HepG2 (cell line): ENCODE measurements at regions not wholly inside any gene's neighbourhood (a gene's known extent, or its start where the extent isn't known, plus 50 kb on each side); places are given as distances from the start of the nearest gene placed in this dataset.

Experiments
- ATAC-seq: fragments of 200-7000 bp; cut with Tn5 transposase; 3 replicates; pipeline ENCODE4 v1.9.1; 2020; ENCODE audit warnings: mild to moderate bottlenecking, moderate library complexity
- BruUV-seq: library from RNA; stranded (reverse); fragments of 400-500 nt; replicated peaks from 2 replicates; lab custom pipeline; 2021; lab: Mats Ljungman, UMichigan
- CTCF ChIA-PET: fragments of 300-600 bp; formaldehyde crosslinking; extraction: SDS; loops from one replicate; lab custom pipeline; 2021; ENCODE audit warnings: low total read pairs, inconsistent platforms, low intra/inter-chr PET ratio; lab: Yijun Ruan, JAX
- POLR2A ChIA-PET: fragments of 350-600 bp; sonication (Branson Sonifier 250); formaldehyde crosslinking; loops from one replicate; lab custom pipeline; 2020; ENCODE audit warnings: antibody characterized with exemption, inconsistent platforms; lab: Yijun Ruan, JAX
- DNase-seq: peaks from one replicate; pipeline ENCODE4 v3.0.0-alpha.2; 2015; ENCODE audit warnings: low spot score
- FAIRE-seq: peaks from 3 replicates; lab custom pipeline; 2011; peaks lifted over from hg19 to GRCh38; lab: Jason Lieb, UNC
- H2AFZ ChIP-seq: one replicate; pipeline ENCODE4 v1.6.1; 2011; ENCODE audit warnings: low read length, inconsistent platforms
- H3K27ac ChIP-seq: fragments of 300-600 bp; 3 replicates; pipeline ENCODE4 v1.8.0; 2011; ENCODE audit warnings: mixed run types, mild to moderate bottlenecking, mixed read lengths, low read length, inconsistent platforms; ENCODE audit not compliant: insufficient read depth; ENCODE audit errors: extremely low read length
- H3K27me3 ChIP-seq, 2 experiments: fragments of 200-600 bp in 1 of 2; 2 replicates in 1 of 2; 3 replicates in 1 of 2; pipeline versions ENCODE4 v1.6.0 to v1.8.0; 2011; ENCODE audit warnings: low read length in 2 of 2, mild to moderate bottlenecking in 2 of 2, moderate library complexity in 2 of 2, inconsistent platforms in 1 of 2; ENCODE audit not compliant: insufficient read depth in 2 of 2, control insufficient read depth in 1 of 2
- H3K36me3 ChIP-seq, 2 experiments: fragments of 200-600 bp in 1 of 2; replicated peaks in 1 of 2; 2 replicates in 1 of 2; 3 replicates in 1 of 2; pipeline versions ENCODE4 v1.5.1 to v1.8.0; 2011; ENCODE audit warnings: low read length in 2 of 2, inconsistent platforms in 1 of 2; ENCODE audit not compliant: insufficient read depth in 2 of 2, control insufficient read depth in 1 of 2
- H3K4me1 ChIP-seq: 2 replicates; pipeline ENCODE4 v1.5.1; 2012; ENCODE audit warnings: low read length, inconsistent platforms; ENCODE audit not compliant: insufficient read depth
- H3K4me2 ChIP-seq: 2 replicates; pipeline ENCODE4 v1.6.0; 2011; ENCODE audit warnings: low read depth, low read length, inconsistent platforms
- H3K4me3 ChIP-seq, 3 experiments: fragments of 200-600 bp in 1 of 3; sonication (generic), shearing (Covaris generic) in 1 of 3; replicated peaks in 1 of 3; 2 replicates each; pipeline ENCODE4 v1.5.1; 2011 to 2016; ENCODE audit warnings: low read length in 3 of 3, inconsistent platforms in 2 of 3, low read depth in 2 of 3, mild to moderate bottlenecking in 2 of 3, control low read depth in 1 of 3, mixed read lengths in 1 of 3; ENCODE audit not compliant: insufficient read depth in 1 of 3
- H3K79me2 ChIP-seq: one replicate; pipeline ENCODE4 v1.6.1; 2011; ENCODE audit warnings: low read length, inconsistent platforms; ENCODE audit not compliant: insufficient read depth
- H3K9ac ChIP-seq: 2 replicates; pipeline ENCODE4 v1.6.0; 2011; ENCODE audit warnings: mild to moderate bottlenecking, low read depth, low read length, inconsistent platforms; ENCODE audit not compliant: insufficient read depth
- H3K9me3 ChIP-seq: 2 replicates; pipeline ENCODE4 v1.5.1; 2012; ENCODE audit warnings: mild to moderate bottlenecking, low read length
- H4K20me1 ChIP-seq: 2 replicates; pipeline ENCODE4 v1.6.0; 2011; ENCODE audit warnings: inconsistent platforms, mild to moderate bottlenecking, low read length, moderate library complexity; ENCODE audit not compliant: insufficient read depth
- ATF7 ChIP-seq, 2 experiments: fragments of 450-650 bp in 1 of 2; sonication (generic) in 1 of 2; formaldehyde crosslinking in 1 of 2; IDR thresholded peaks; 2 replicates each; pipeline versions ENCODE4 v1.4.0 to v1.6.1; 2016 to 2020; ENCODE audit warnings: antibody characterized with exemption in 1 of 2, mild to moderate bottlenecking in 1 of 2, missing genetic modification reagents in 1 of 2
- MAFF ChIP-seq: IDR thresholded peaks from 2 replicates; pipeline ENCODE4 v1.6.1; 2011; ENCODE audit warnings: low read depth, low read length, improper control_type of control experiment
- MAFK ChIP-seq, 2 experiments: IDR thresholded peaks in 1 of 2; conservative IDR thresholded peaks in 1 of 2; 2 replicates each; pipeline ENCODE4 v1.6.1; 2011; ENCODE audit warnings: improper control_type of control experiment in 2 of 2, low read length in 2 of 2
- ZMAT5 ChIP-seq: sonication (generic); formaldehyde crosslinking; IDR thresholded peaks from 2 replicates; pipeline ENCODE4 v1.5.0; 2020; ENCODE audit warnings: mild to moderate bottlenecking, low read depth, missing genetic modification reagents, borderline replicate concordance
- ZNF282 ChIP-seq: fragments of 450-650 bp; IDR thresholded peaks from 2 replicates; pipeline ENCODE4 v1.6.1; 2018; ENCODE audit not compliant: partially characterized antibody
- ZNF598 ChIP-seq: sonication (generic); formaldehyde crosslinking; IDR thresholded peaks from 2 replicates; pipeline ENCODE4 v1.5.1; 2020; ENCODE audit warnings: mild to moderate bottlenecking, missing genetic modification reagents, borderline replicate concordance
- WGBS: methylation state at CpG from one replicate; pipeline ENCODE4 v1.1.6; 2017; ENCODE audit warnings: low lambda C conversion rate; 5-methylcytosine and 5-hydroxymethylcytosine counted together
- in situ Hi-C: cut with HindIII; loops from 2 replicates; pipeline ENCODE4 v1.10.0; 2017; ENCODE audit warnings: low pct_unique_long_range_greater_than_20kb; ENCODE audit not compliant: extremely low pct_ligation_motif_present
- intact Hi-C: fragments of 100-400 bp; cut with micrococcal nuclease; formaldehyde crosslinking; loops from one replicate; pipeline ENCODE4 v1.10.0; 2022; ENCODE audit not compliant: unreplicated experiment
- TF ChIP-seq, protein P1 (sequence below): sonication (generic); formaldehyde crosslinking; IDR thresholded peaks from 2 replicates; pipeline ENCODE4 v1.9.0; 2021; ENCODE audit warnings: missing genetic modification reagents, borderline replicate concordance

GRCh38 chr2:12009323-12009905 is 263.0 kb downstream of the LPIN1 start:
- no TSS peak for BruUV-seq
- POLR2A ChIA-PET: no interaction called here
- Histone ChIP-seq H3K4me2 (no peak overlapping the region), H3K27ac (no peak overlapping the region), H3K4me1 (peaks cover 12% of the 10 kb centered on the region), H3K9me3 (no peaks in the 10 kb centered on the region), H2AFZ (no peak overlapping the region), H3K27me3 (peaks cover 0 to 3% of the 10 kb centered on the region in 2 experiments; a peak in 2 of 5 replicates), H3K36me3 (no peaks in the 10 kb centered on the region), H4K20me1 (no peaks in the 10 kb centered on the region), H3K79me2 (no peaks in the 10 kb centered on the region)
- FAIRE-seq: no peak
- DNase-seq: no peak
- in situ Hi-C loops (no loop called here), intact Hi-C loops (no loop called here)
- CTCF ChIA-PET: no interaction called here
- ATAC-seq: no peak
- TF ChIP-seq MAFF (peak; percentile 40; the same call in 1 of the 2 replicates), MAFK (conservative IDR thresholded peaks at IDR 0.05 in 1 of 2, IDR thresholded peaks at IDR 0.05 in 1 of 2; ENCODE audit: low read length in 2 of 2) (peak; percentile 64 to 73), ZNF282 (no peak), ZMAT5 (CRISPR knock-in tag) (no peak), ZNF598 (no peak)
- TF ChIP-seq, all 625 proteins: peak for 2
- H3K9ac ChIP-seq: no peak overlapping the region
- 28% methylated on average over 3 of the region's 3 CpGs for WGBS
- no peak overlapping the region for H3K4me3 ChIP-seq

- ChIA-PET POLR2A (no interaction called here), CTCF (no interaction called here)
- Histone ChIP-seq H3K4me3 (no peak overlapping the region), H3K27ac (no peak overlapping the region), H3K9me3 (no peaks in the 10 kb centered on the region), H2AFZ (no peak overlapping the region), H3K36me3 (no peaks in the 10 kb centered on the region), H3K79me2 (no peaks in the 10 kb centered on the region), H3K9ac (no peak overlapping the region), H3K4me2 (no peak overlapping the region)
- intact Hi-C loops: no loop called here
- 18% methylated on average over 1 of the region's 1 CpG for WGBS
- no TSS peak for BruUV-seq
- in situ Hi-C loops: no loop called here
- TF ChIP-seq ATF7 (IDR thresholded peaks at IDR 0.05) (peak; percentile 84), ATF7 (CRISPR knock-in tag; IDR thresholded peaks at IDR 0.05) (no peak)
- TF ChIP-seq, protein P1, sequence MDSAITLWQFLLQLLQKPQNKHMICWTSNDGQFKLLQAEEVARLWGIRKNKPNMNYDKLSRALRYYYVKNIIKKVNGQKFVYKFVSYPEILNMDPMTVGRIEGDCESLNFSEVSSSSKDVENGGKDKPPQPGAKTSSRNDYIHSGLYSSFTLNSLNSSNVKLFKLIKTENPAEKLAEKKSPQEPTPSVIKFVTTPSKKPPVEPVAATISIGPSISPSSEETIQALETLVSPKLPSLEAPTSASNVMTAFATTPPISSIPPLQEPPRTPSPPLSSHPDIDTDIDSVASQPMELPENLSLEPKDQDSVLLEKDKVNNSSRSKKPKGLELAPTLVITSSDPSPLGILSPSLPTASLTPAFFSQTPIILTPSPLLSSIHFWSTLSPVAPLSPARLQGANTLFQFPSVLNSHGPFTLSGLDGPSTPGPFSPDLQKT (CRISPR knock-in tag): no peak
- TF ChIP-seq, all 625 proteins: peak for 1
- FAIRE-seq (no peak), DNase-seq (no peak), ATAC-seq (no peak)
- Histone ChIP-seq H4K20me1 (no peaks in the 10 kb centered on the region), H3K27me3 (peaks cover 0 to 3% of the 10 kb centered on the region in 2 experiments; a peak in 2 of 5 replicates), H3K4me1 (peaks cover 12% of the 10 kb centered on the region)
Measured at GRCh38 chr2:12010059-12010458, 263.6 kb downstream of the LPIN1 start.
